Liver (tissue), 8 donors: ENCODE measurements at regions not wholly inside any gene's neighbourhood (a gene's known extent, or its start where the extent isn't known, plus 50 kb on each side); places are given as distances from the start of the nearest gene placed in this dataset.

Experiments
- DNase-seq: peaks from one replicate; pipeline ENCODE4 v3.0.0-alpha.2; 2017; ENCODE audit warnings: low spot score
- H3K27ac ChIP-seq, 2 donors: one replicate each; pipeline ENCODE4 v1.7.0; 2013; ENCODE audit warnings: inconsistent platforms in 2 of 2, low read length in 2 of 2, control low read depth in 1 of 2, low read depth in 1 of 2, mild to moderate bottlenecking in 1 of 2
- H3K27me3 ChIP-seq, 4 donors: one replicate each; pipeline versions ENCODE4 v1.6.1 to v1.7.0; 2013; ENCODE audit warnings: low read length in 3 of 4, inconsistent platforms in 1 of 4, mild to moderate bottlenecking in 1 of 4, moderate library complexity in 1 of 4; ENCODE audit not compliant: control insufficient read depth in 4 of 4, insufficient read depth in 4 of 4
- H3K36me3 ChIP-seq, 4 donors: one replicate each; pipeline versions ENCODE4 v1.6.1 to v1.7.0; 2013; ENCODE audit warnings: low read length in 3 of 4, mild to moderate bottlenecking in 3 of 4, low read depth in 1 of 4, moderate library complexity in 1 of 4; ENCODE audit not compliant: control insufficient read depth in 4 of 4, insufficient read depth in 3 of 4
- H3K4me1 ChIP-seq, 4 donors: one replicate each; pipeline versions ENCODE4 v1.6.1 to v1.7.0; 2013; ENCODE audit warnings: low read length in 3 of 4, mild to moderate bottlenecking in 3 of 4, moderate library complexity in 1 of 4; ENCODE audit not compliant: control insufficient read depth in 4 of 4, insufficient read depth in 4 of 4
- H3K4me3 ChIP-seq, 3 donors: one replicate each; pipeline versions ENCODE4 v1.6.1 to v1.7.0; 2013; ENCODE audit warnings: low read length in 3 of 3, control low read depth in 1 of 3, low read depth in 1 of 3, mild to moderate bottlenecking in 1 of 3
- H3K9ac ChIP-seq, 2 donors: one replicate each; pipeline ENCODE4 v1.7.0; 2013; ENCODE audit warnings: low read length in 2 of 2, mild to moderate bottlenecking in 2 of 2, moderate library complexity in 2 of 2, control low read depth in 1 of 2, low read depth in 1 of 2
- H3K9me3 ChIP-seq, 4 donors: one replicate each; pipeline versions ENCODE4 v1.6.1 to v1.7.0; 2013; ENCODE audit warnings: low read length in 3 of 4; ENCODE audit not compliant: control insufficient read depth in 4 of 4
- CTCF ChIP-seq: fragments of 150-350 bp; IDR thresholded peaks from 2 replicates; pipeline ENCODE4 v1.5.1; 2017; ENCODE audit warnings: improper control_type of control experiment, low read depth, low read length; ENCODE audit not compliant: missing input control
- EGR1 ChIP-seq, 2 donors: IDR thresholded peaks; 2 replicates each; pipeline ENCODE4 v1.6.1; 2016 to 2018; ENCODE audit warnings: antibody characterized with exemption in 2 of 2, low read depth in 2 of 2
- FOXA1 ChIP-seq: IDR thresholded peaks from 2 replicates; pipeline ENCODE4 v1.6.1; 2016; ENCODE audit warnings: antibody characterized with exemption
- FOXA2 ChIP-seq: IDR thresholded peaks from 2 replicates; pipeline ENCODE4 v1.6.1; 2016; ENCODE audit warnings: antibody characterized with exemption
- GABPA ChIP-seq, 2 donors: IDR thresholded peaks in 1 of 2; conservative IDR thresholded peaks in 1 of 2; 2 replicates each; pipeline ENCODE4 v1.6.1; 2016; ENCODE audit warnings: antibody characterized with exemption in 2 of 2, mild to moderate bottlenecking in 1 of 2, moderate library complexity in 1 of 2
- HNF4A ChIP-seq, 2 donors: conservative IDR thresholded peaks; 2 replicates each; pipeline ENCODE4 v1.6.1; 2016; ENCODE audit warnings: antibody characterized with exemption in 2 of 2, mild to moderate bottlenecking in 2 of 2
- HNF4G ChIP-seq: IDR thresholded peaks from 2 replicates; pipeline ENCODE4 v1.6.1; 2016; ENCODE audit warnings: antibody characterized with exemption
- JUND ChIP-seq, 2 donors: IDR thresholded peaks; 2 replicates each; pipeline ENCODE4 v1.6.1; 2016; ENCODE audit warnings: antibody characterized with exemption in 2 of 2
- MAX ChIP-seq: IDR thresholded peaks from 2 replicates; pipeline ENCODE4 v1.6.1; 2016; ENCODE audit warnings: antibody characterized with exemption
- NR2F2 ChIP-seq: IDR thresholded peaks from 2 replicates; pipeline ENCODE4 v1.6.1; 2016; ENCODE audit warnings: antibody characterized with exemption
- RAD21 ChIP-seq, 2 donors: IDR thresholded peaks; 2 replicates each; pipeline ENCODE4 v1.6.1; 2016; ENCODE audit warnings: antibody characterized with exemption in 2 of 2, mild to moderate bottlenecking in 2 of 2
- RXRA ChIP-seq, 2 donors: IDR thresholded peaks; 2 replicates each; pipeline ENCODE4 v1.6.1; 2017 to 2018; ENCODE audit warnings: antibody characterized with exemption in 2 of 2, mild to moderate bottlenecking in 1 of 2
- SP1 ChIP-seq: IDR thresholded peaks from 2 replicates; pipeline ENCODE4 v1.6.1; 2018; ENCODE audit warnings: antibody characterized with exemption, mild to moderate bottlenecking
- TAF1 ChIP-seq: conservative IDR thresholded peaks from 2 replicates; pipeline ENCODE4 v1.6.1; 2016; ENCODE audit warnings: antibody characterized with exemption, mild to moderate bottlenecking
- YY1 ChIP-seq: IDR thresholded peaks from 2 replicates; pipeline ENCODE4 v1.6.1; 2016; ENCODE audit warnings: antibody characterized with exemption, mild to moderate bottlenecking
- WGBS: extraction: QIAGEN DNeasy Blood & Tissue Kit; methylation state at CpG from one replicate; pipeline ENCODE4 v1.1.7; 2013; 5-methylcytosine and 5-hydroxymethylcytosine counted together
- TF ChIP-seq, protein P1 (sequence below): IDR thresholded peaks from 2 replicates; pipeline ENCODE4 v1.6.1; 2016; ENCODE audit warnings: antibody characterized with exemption, mild to moderate bottlenecking
- TF ChIP-seq, protein P2 (sequence below): IDR thresholded peaks from 2 replicates; pipeline ENCODE4 v1.6.1; 2016; ENCODE audit warnings: antibody characterized with exemption
- TF ChIP-seq, protein P3 (sequence below): IDR thresholded peaks from 2 replicates; pipeline ENCODE4 v1.6.1; 2016; ENCODE audit warnings: antibody characterized with exemption
- donor health status: healthy.
- donor health status: healthy.
- donor health status: healthy.
- donor health status: healthy.
- donor health status: healthy.

GRCh38 chr2:145015561-145015960, 495.6 kb upstream of the ZEB2 start:
- H3K9ac ChIP-seq = no peak overlapping the region
- no peak overlapping the region for H3K4me3 ChIP-seq
- no peak for TF ChIP-seq FOXA1
- TF ChIP-seq RAD21 (IDR thresholded peaks at IDR 0.05) = no peak
- TF ChIP-seq YY1 = no peak
- no peak for TF ChIP-seq MAX
- no peak for TF ChIP-seq HNF4A (conservative IDR thresholded peaks at IDR 0.05)
- TF ChIP-seq JUND (IDR thresholded peaks at IDR 0.05) = no peak
- no peak for TF ChIP-seq NR2F2
- TF ChIP-seq SP1 = no peak
- no peak for TF ChIP-seq GABPA (IDR thresholded peaks at IDR 0.05 in 1 of 2, conservative IDR thresholded peaks at IDR 0.05 in 1 of 2)
- TF ChIP-seq FOXA2 = no peak
- TF ChIP-seq HNF4G = no peak
- TF ChIP-seq, protein P1, sequence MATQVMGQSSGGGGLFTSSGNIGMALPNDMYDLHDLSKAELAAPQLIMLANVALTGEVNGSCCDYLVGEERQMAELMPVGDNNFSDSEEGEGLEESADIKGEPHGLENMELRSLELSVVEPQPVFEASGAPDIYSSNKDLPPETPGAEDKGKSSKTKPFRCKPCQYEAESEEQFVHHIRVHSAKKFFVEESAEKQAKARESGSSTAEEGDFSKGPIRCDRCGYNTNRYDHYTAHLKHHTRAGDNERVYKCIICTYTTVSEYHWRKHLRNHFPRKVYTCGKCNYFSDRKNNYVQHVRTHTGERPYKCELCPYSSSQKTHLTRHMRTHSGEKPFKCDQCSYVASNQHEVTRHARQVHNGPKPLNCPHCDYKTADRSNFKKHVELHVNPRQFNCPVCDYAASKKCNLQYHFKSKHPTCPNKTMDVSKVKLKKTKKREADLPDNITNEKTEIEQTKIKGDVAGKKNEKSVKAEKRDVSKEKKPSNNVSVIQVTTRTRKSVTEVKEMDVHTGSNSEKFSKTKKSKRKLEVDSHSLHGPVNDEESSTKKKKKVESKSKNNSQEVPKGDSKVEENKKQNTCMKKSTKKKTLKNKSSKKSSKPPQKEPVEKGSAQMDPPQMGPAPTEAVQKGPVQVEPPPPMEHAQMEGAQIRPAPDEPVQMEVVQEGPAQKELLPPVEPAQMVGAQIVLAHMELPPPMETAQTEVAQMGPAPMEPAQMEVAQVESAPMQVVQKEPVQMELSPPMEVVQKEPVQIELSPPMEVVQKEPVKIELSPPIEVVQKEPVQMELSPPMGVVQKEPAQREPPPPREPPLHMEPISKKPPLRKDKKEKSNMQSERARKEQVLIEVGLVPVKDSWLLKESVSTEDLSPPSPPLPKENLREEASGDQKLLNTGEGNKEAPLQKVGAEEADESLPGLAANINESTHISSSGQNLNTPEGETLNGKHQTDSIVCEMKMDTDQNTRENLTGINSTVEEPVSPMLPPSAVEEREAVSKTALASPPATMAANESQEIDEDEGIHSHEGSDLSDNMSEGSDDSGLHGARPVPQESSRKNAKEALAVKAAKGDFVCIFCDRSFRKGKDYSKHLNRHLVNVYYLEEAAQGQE = no peak
- TF ChIP-seq CTCF = no peak
- TF ChIP-seq, protein P2, sequence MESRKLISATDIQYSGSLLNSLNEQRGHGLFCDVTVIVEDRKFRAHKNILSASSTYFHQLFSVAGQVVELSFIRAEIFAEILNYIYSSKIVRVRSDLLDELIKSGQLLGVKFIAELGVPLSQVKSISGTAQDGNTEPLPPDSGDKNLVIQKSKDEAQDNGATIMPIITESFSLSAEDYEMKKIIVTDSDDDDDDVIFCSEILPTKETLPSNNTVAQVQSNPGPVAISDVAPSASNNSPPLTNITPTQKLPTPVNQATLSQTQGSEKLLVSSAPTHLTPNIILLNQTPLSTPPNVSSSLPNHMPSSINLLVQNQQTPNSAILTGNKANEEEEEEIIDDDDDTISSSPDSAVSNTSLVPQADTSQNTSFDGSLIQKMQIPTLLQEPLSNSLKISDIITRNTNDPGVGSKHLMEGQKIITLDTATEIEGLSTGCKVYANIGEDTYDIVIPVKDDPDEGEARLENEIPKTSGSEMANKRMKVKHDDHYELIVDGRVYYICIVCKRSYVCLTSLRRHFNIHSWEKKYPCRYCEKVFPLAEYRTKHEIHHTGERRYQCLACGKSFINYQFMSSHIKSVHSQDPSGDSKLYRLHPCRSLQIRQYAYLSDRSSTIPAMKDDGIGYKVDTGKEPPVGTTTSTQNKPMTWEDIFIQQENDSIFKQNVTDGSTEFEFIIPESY = no peak
- no peak for TF ChIP-seq EGR1 (IDR thresholded peaks at IDR 0.05; ENCODE audit: low read depth in 2 of 2)
- TF ChIP-seq, protein P3, sequence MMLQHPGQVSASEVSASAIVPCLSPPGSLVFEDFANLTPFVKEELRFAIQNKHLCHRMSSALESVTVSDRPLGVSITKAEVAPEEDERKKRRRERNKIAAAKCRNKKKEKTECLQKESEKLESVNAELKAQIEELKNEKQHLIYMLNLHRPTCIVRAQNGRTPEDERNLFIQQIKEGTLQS = no peak
- no peak for TF ChIP-seq TAF1
- no peak for TF ChIP-seq RXRA (IDR thresholded peaks at IDR 0.05)
- H3K36me3 ChIP-seq = no peaks in the 10 kb centered on the region
- no peak for DNase-seq
- H3K27me3 ChIP-seq = no peaks in the 10 kb centered on the region
- 95% methylated on average over 2 of the region's 2 CpGs for WGBS
- H3K27ac ChIP-seq = no peak overlapping the region
- H3K4me1 ChIP-seq = no peaks in the 10 kb centered on the region
- no peaks in the 10 kb centered on the region for H3K9me3 ChIP-seq

DNA sequence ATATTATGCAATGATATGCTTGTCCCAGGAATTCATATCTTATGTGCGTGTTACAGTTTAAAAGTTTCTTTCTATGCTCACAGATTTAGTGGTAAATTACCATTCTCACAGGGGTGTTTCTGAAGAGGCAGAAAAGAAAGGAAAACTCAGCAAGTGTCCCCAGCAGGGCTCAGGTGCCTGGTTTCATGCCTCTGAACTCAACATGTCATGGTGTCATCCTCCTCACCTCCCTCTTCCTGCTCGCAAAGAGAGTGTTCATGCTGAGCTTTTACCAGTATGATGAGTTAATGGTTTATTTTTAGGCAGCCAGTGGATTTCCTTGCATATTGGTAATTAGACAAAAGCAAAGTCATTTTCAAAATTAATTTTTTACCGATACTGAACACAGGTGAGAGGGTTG, 492.9 kb upstream of the ZEB2 start:
- DNase-seq = no peak
- no peak overlapping the region for H3K9ac ChIP-seq
- no peaks in the 10 kb centered on the region for H3K27me3 ChIP-seq
- H3K4me3 ChIP-seq = no peak overlapping the region
- no peaks in the 10 kb centered on the region for H3K36me3 ChIP-seq
- H3K4me1 ChIP-seq = no peaks in the 10 kb centered on the region
- H3K27ac ChIP-seq = no peak overlapping the region
- WGBS = 91% methylated on average over 3 of the region's 3 CpGs
- no peaks in the 10 kb centered on the region for H3K9me3 ChIP-seq
- TF ChIP-seq SP1 = no peak
- no peak for TF ChIP-seq HNF4A (conservative IDR thresholded peaks at IDR 0.05)
- no peak for TF ChIP-seq GABPA (IDR thresholded peaks at IDR 0.05 in 1 of 2, conservative IDR thresholded peaks at IDR 0.05 in 1 of 2)
- TF ChIP-seq, protein P3 = no peak
- TF ChIP-seq MAX = no peak
- TF ChIP-seq FOXA2 = no peak
- TF ChIP-seq, protein P1 = no peak
- no peak for TF ChIP-seq RXRA (IDR thresholded peaks at IDR 0.05)
- no peak for TF ChIP-seq FOXA1
- no peak for TF ChIP-seq EGR1 (IDR thresholded peaks at IDR 0.05; ENCODE audit: low read depth in 2 of 2)
- TF ChIP-seq NR2F2 = no peak
